AG09319 (cell line): ENCODE measurements at regions not wholly inside any gene's neighbourhood (a gene's known extent, or its start where the extent isn't known, plus 50 kb on each side); places are given as distances from the start of the nearest gene placed in this dataset.

Experiments
- DNase-seq: peaks from one replicate; pipeline ENCODE4 v3.0.0-alpha.2; 2010; ENCODE audit warnings: low read depth; ENCODE audit errors: extremely low read depth
- CTCF ChIP-seq: IDR thresholded peaks from 2 replicates; pipeline ENCODE4 v1.5.1; 2011; ENCODE audit warnings: low read depth, mild to moderate bottlenecking, inconsistent platforms, low read length, moderate library complexity

- no peak for DNase-seq
- TF ChIP-seq CTCF, result no peak
Measured at GRCh38 chr15:77688693-77689092, 56.0 kb upstream of the LINGO1 start.

- DNase-seq, result no peak
- no peak for TF ChIP-seq CTCF
Measured at GRCh38 chr15:77688266-77688665, 55.6 kb upstream of the LINGO1 start.

DNA sequence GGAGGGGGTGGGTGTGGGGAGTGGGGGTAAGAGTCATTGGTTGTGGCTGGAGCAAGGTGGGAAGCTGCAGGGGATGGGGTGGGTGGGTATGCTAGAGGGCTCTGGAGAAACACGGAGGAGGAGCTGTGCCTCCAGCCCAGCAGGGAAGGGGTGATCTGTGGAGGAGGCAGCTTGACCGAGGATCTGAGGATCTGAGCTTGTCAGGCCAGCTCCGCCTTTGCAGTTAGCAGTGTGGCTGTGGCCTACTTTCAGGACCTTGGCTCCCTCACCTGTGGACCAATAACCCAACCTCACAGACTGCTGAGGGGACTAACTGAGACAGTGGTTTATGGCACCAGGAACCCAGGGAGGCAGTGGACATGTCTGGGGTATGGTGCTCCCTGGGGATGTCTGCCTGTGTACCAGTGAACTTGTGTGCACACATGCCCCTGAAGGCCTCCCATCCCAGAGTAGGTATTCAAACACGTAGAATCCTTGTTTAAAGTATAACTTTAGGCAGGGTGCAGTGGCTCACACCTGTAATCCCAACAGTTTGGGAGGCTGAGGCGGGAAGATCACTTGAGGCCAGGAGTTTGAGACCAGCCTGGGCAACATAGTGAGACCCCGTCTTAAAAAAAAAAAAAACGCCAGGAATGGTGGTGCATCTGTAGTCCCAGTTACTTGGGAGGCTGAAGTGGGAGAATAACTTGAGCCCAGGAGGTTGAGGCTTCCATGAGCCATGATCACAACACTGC lies 52.5 kb upstream of the LINGO1 start:
- DNase-seq, result no peak
- TF ChIP-seq CTCF, result no peak

DNA sequence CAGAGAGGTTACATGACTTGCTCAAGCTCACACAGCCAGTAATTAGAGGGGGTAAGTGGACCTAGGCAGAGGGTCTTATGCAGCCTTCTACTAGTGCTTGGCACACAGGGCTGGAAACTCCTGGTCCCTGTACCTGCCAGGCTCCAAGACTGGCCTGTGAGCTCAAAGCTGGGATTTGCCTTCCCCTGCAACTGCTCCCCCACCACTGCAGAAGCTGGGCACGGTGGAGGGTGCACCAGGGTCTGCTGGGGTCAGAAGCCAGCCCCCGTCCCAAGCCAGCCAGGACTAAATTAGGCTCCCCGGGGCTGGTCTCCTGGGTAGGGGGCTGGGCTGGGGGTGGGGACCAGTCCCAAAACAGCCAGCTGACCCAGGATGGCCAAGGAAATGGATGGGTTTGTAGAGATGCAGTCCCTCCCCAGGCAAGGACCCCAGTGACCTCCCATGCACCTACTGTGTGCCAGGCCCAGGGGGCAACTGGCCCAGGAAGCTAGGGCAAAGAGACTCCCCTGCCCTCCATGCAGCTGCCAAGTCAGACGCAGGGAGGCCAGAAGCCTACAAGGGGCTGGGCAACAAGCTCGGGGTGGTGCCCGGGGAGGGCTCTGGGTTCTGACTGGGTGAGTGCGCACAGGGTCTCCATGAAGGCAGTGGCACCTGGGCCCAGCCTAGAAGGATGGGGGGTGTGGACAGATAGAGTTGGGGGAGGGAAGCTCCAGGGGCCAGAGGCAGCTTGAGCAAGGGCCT lies 51.8 kb upstream of the LINGO1 start:
- no peak for DNase-seq
- no peak for TF ChIP-seq CTCF

GRCh38 chr15:77682564-77682963 lies 49.9 kb upstream of the LINGO1 start:
- no peak for DNase-seq
- TF ChIP-seq CTCF, result no peak
